ENCODE measurements at regions not wholly inside any gene's neighbourhood (a gene's known extent, or its start where the extent isn't known, plus 50 kb on each side); places are given as distances from the start of the nearest gene placed in this dataset.

GRCh38 chr4:66490729-66491128 lies 820.4 kb upstream of the EPHA5 start:
- Histone ChIP-seq H3K27ac (ENCODE audit: low read depth, low read length) (no peak overlapping the region), H3K23ac (ENCODE audit: low read length) (no peak overlapping the region), H4K91ac (ENCODE audit: low read depth, low read length) (no peak overlapping the region), H3K18ac (ENCODE audit: low read length) (no peak overlapping the region), H3K9me3 (ENCODE audit: insufficient read depth, low read depth, low read length) (no peaks in the 10 kb centered on the region), H4K12ac (ENCODE audit: low read depth, low read length) (no peak overlapping the region), H2BK5ac (ENCODE audit: low read depth, low read length, poor library complexity) (no peak overlapping the region), H3K14ac (ENCODE audit: low read length) (no peak overlapping the region), H3K79me1 (ENCODE audit: low read length) (peaks cover 2% of the 10 kb centered on the region), H3K9ac (ENCODE audit: low read length) (no peak overlapping the region), H3K4me1 (ENCODE audit: control insufficient read depth in 1 of 2, insufficient read depth in 2 of 2, low read length in 2 of 2) (peaks cover 0 to 2% of the 10 kb centered on the region in 2 experiments), H3K79me2 (ENCODE audit: control insufficient read depth, insufficient read depth, low read length, poor library complexity) (no peaks in the 10 kb centered on the region), H2BK12ac (ENCODE audit: low read length) (no peak overlapping the region), H2AFZ (ENCODE audit: insufficient read depth, low read length, poor library complexity) (no peak overlapping the region), H4K8ac (ENCODE audit: low read depth, low read length) (no peak overlapping the region), H2AK5ac (ENCODE audit: low read length) (no peak overlapping the region), H3K27me3 (ENCODE audit: insufficient read depth, low read length) (no peaks in the 10 kb centered on the region), H3K36me3 (ENCODE audit: control insufficient read depth in 1 of 2, insufficient read depth in 2 of 2, low read length in 2 of 2) (no peaks in the 10 kb centered on the region), H3K4me2 (ENCODE audit: low read length) (no peak overlapping the region), H2BK120ac (ENCODE audit: insufficient read depth, low read length, poor library complexity) (no peak overlapping the region), H3K4me3 (ENCODE audit: low read depth, low read length) (no peak overlapping the region), H3K4ac (ENCODE audit: low read depth, low read length) (no peak overlapping the region)
- WGBS (ENCODE audit: extremely low coverage, insufficient coverage, insufficient read length) = no CpG with 5 or more reads among the region's 2 CpGs
- DNase-seq = no peak

GRCh38 chr4:66489783-66490452 lies 819.6 kb upstream of the EPHA5 start:
- Histone ChIP-seq H3K79me2 (ENCODE audit: control insufficient read depth, insufficient read depth, low read length, poor library complexity) (no peaks in the 10 kb centered on the region), H3K27ac (ENCODE audit: low read depth, low read length) (peak overlapping the region; percentile 56), H4K8ac (ENCODE audit: low read depth, low read length) (peak overlapping the region; percentile 19), H2AK5ac (ENCODE audit: low read length) (peak overlapping the region; percentile 37), H3K23ac (ENCODE audit: low read length) (no peak overlapping the region), H3K36me3 (ENCODE audit: control insufficient read depth in 1 of 2, insufficient read depth in 2 of 2, low read length in 2 of 2) (no peaks in the 10 kb centered on the region), H4K91ac (ENCODE audit: low read depth, low read length) (no peak overlapping the region), H3K4me1 (ENCODE audit: control insufficient read depth in 1 of 2, insufficient read depth in 2 of 2, low read length in 2 of 2) (peaks cover 0 to 2% of the 10 kb centered on the region in 2 experiments), H3K27me3 (ENCODE audit: insufficient read depth, low read length) (no peaks in the 10 kb centered on the region), H3K4me3 (ENCODE audit: low read depth, low read length) (no peak overlapping the region), H2AFZ (ENCODE audit: insufficient read depth, low read length, poor library complexity) (no peak overlapping the region), H2BK12ac (ENCODE audit: low read length) (peak overlapping the region; percentile 31), H3K9me3 (ENCODE audit: insufficient read depth, low read depth, low read length) (no peaks in the 10 kb centered on the region), H3K4me2 (ENCODE audit: low read length) (peak overlapping the region; percentile 19), H4K12ac (ENCODE audit: low read depth, low read length) (no peak overlapping the region), H3K4ac (ENCODE audit: low read depth, low read length) (no peak overlapping the region), H3K18ac (ENCODE audit: low read length) (no peak overlapping the region), H2BK120ac (ENCODE audit: insufficient read depth, low read length, poor library complexity) (no peak overlapping the region), H2BK5ac (ENCODE audit: low read depth, low read length, poor library complexity) (no peak overlapping the region), H3K79me1 (ENCODE audit: low read length) (peaks cover 2% of the 10 kb centered on the region), H3K14ac (ENCODE audit: low read length) (no peak overlapping the region), H3K9ac (ENCODE audit: low read length) (no peak overlapping the region)
- no CpG with 5 or more reads among the region's 5 CpGs for WGBS (ENCODE audit: extremely low coverage, insufficient coverage, insufficient read length)
- DNase-seq = peak; percentile 1 to 48

DNA sequence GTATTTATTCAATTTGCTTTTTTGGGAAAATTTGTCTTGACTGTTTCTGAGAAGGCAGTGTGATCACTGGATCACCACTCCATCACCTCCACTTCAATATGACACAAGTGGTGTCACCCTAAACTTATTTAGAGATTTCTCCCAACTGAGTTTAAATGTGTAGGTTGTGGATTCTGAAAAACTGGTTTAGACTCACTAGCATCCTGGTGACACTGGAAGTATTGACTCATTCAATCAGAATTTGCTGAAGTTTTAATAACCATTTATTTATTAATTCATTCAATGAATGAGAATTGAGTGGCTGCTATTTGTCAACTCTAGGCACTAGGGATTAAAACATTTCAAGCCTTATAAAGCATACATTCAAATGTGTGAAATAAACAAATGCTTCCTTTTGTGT lies 819.1 kb upstream of the EPHA5 start:
- Histone ChIP-seq H3K36me3 (ENCODE audit: control insufficient read depth in 1 of 2, insufficient read depth in 2 of 2, low read length in 2 of 2) (no peaks in the 10 kb centered on the region), H3K4ac (ENCODE audit: low read depth, low read length) (no peak overlapping the region), H3K4me3 (ENCODE audit: low read depth, low read length) (no peak overlapping the region), H4K12ac (ENCODE audit: low read depth, low read length) (no peak overlapping the region), H2BK5ac (ENCODE audit: low read depth, low read length, poor library complexity) (no peak overlapping the region), H3K18ac (ENCODE audit: low read length) (no peak overlapping the region), H4K91ac (ENCODE audit: low read depth, low read length) (no peak overlapping the region), H3K27me3 (ENCODE audit: insufficient read depth, low read length) (no peaks in the 10 kb centered on the region), H4K8ac (ENCODE audit: low read depth, low read length) (no peak overlapping the region), H3K4me2 (ENCODE audit: low read length) (no peak overlapping the region), H2AK5ac (ENCODE audit: low read length) (no peak overlapping the region), H3K79me1 (ENCODE audit: low read length) (peaks cover 2% of the 10 kb centered on the region), H2BK12ac (ENCODE audit: low read length) (no peak overlapping the region), H3K79me2 (ENCODE audit: control insufficient read depth, insufficient read depth, low read length, poor library complexity) (no peaks in the 10 kb centered on the region), H3K9me3 (ENCODE audit: insufficient read depth, low read depth, low read length) (no peaks in the 10 kb centered on the region), H3K4me1 (ENCODE audit: control insufficient read depth in 1 of 2, insufficient read depth in 2 of 2, low read length in 2 of 2) (peaks cover 0 to 2% of the 10 kb centered on the region in 2 experiments), H2AFZ (ENCODE audit: insufficient read depth, low read length, poor library complexity) (no peak overlapping the region), H3K23ac (ENCODE audit: low read length) (no peak overlapping the region), H3K9ac (ENCODE audit: low read length) (no peak overlapping the region), H3K27ac (ENCODE audit: low read depth, low read length) (no peak overlapping the region), H2BK120ac (ENCODE audit: insufficient read depth, low read length, poor library complexity) (no peak overlapping the region), H3K14ac (ENCODE audit: low read length) (no peak overlapping the region)
- no peak for DNase-seq

- DNase-seq = no peak
- Histone ChIP-seq H4K91ac (ENCODE audit: low read depth, low read length) (no peak overlapping the region), H3K27ac (ENCODE audit: low read depth, low read length) (no peak overlapping the region), H2BK12ac (ENCODE audit: low read length) (no peak overlapping the region), H3K27me3 (ENCODE audit: insufficient read depth, low read length) (no peaks in the 10 kb centered on the region), H4K8ac (ENCODE audit: low read depth, low read length) (no peak overlapping the region), H3K9ac (ENCODE audit: low read length) (no peak overlapping the region), H3K79me1 (ENCODE audit: low read length) (peaks cover 2% of the 10 kb centered on the region), H2AFZ (ENCODE audit: insufficient read depth, low read length, poor library complexity) (no peak overlapping the region), H3K23ac (ENCODE audit: low read length) (no peak overlapping the region), H3K4me3 (ENCODE audit: low read depth, low read length) (no peak overlapping the region), H3K9me3 (ENCODE audit: insufficient read depth, low read depth, low read length) (no peaks in the 10 kb centered on the region), H3K18ac (ENCODE audit: low read length) (no peak overlapping the region), H2BK120ac (ENCODE audit: insufficient read depth, low read length, poor library complexity) (no peak overlapping the region), H3K4me1 (ENCODE audit: control insufficient read depth in 1 of 2, insufficient read depth in 2 of 2, low read length in 2 of 2) (peaks cover 0 to 2% of the 10 kb centered on the region in 2 experiments), H3K14ac (ENCODE audit: low read length) (no peak overlapping the region), H4K12ac (ENCODE audit: low read depth, low read length) (no peak overlapping the region), H3K4me2 (ENCODE audit: low read length) (no peak overlapping the region), H2BK5ac (ENCODE audit: low read depth, low read length, poor library complexity) (no peak overlapping the region), H3K4ac (ENCODE audit: low read depth, low read length) (no peak overlapping the region), H3K36me3 (ENCODE audit: control insufficient read depth in 1 of 2, insufficient read depth in 2 of 2, low read length in 2 of 2) (no peaks in the 10 kb centered on the region), H3K79me2 (ENCODE audit: control insufficient read depth, insufficient read depth, low read length, poor library complexity) (no peaks in the 10 kb centered on the region), H2AK5ac (ENCODE audit: low read length) (no peak overlapping the region)
- WGBS (ENCODE audit: extremely low coverage, insufficient coverage, insufficient read length) = no CpG with 5 or more reads among the region's 1 CpG
These were observed 815.8 kb upstream of the EPHA5 start for GRCh38 chr4:66486068-66486467.
